ENCODE measurements at regions not wholly inside any gene's neighbourhood (a gene's known extent, or its start where the extent isn't known, plus 50 kb on each side); places are given as distances from the start of the nearest gene placed in this dataset.
"Not testable (repeated sequence)": the region's sequence is repeated elsewhere in the genome, so short reads cannot be mapped to it uniquely, and the experiment has no call there.

DNA sequence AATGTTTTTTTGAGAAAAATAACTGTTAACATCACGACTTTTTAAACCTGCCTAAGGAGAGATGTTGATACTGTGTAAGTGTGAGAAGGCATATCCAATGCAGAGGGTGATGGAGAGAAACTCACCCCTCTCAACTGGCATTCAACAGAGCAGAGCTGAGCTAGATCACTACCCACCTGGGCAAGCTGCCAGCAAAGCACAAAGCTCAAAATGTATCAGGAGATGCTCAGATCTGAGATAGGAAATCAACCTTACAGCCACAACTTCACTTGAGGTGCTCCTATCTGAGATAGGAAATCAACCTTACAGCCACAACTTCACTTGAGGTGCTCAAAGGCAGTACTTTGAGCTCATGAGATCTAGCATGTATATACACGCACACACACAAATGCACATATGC is 151.5 kb upstream of the PDE1C start:
- no peak for DNase-seq

DNA sequence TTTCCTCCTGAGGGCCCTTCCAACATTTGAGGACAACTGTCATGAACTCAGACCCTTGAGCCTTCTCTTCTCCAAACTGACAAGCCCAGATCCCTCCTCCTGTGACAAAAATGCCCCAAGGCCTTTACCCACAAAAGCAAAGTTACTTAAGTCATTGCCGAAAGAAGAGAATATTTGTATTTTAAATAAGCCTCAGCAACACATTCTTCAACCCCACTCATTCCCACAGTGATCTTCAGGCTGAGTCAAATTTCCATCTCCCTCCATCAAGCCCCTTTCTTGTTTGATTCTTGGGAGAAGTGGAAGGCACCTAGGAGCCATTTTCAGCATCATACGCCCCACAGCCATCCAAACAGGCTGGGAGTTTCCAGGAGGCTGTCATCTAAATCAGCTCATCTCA is 150.8 kb upstream of the PDE1C start:
- DNase-seq, result no peak

DNA sequence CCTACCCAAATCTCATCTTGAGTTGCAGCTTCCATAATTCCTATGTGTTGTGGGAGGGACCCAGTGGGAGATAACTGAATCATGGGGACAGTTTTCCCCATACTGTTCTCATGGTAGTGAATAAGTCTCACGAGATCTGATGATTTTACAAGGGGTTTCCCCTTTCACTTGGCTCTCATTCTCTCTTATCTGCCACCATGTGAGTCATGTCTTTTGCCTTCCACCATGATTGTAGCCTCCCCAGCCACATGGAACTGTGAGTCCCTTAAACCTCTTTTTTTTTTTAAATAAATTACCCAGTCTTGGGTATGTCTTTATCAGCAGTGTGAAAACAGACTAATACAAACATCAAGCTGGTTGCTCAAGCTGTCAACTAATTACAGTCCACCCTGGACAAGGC is 149.6 kb upstream of the PDE1C start:
- not testable (repeated sequence) for DNase-seq

DNA sequence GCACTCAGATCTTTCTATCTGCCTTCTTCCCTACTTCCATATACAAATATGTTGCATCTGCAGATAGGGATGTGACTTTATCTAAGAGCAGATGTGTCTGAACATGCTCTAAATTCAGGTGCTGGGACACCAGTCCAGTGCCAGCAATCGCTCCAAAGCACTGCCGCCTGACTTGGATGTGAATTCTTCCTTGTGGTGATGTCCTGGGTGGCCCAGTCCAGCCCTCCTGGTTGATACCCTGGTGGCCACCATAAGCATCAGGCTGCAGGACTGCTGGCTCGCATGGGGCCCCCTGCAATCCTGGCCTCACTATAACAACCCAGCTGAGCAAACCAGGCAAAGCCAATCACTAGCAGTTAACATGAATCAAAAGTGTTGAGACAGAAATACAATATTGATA is 149.2 kb upstream of the PDE1C start:
- no peak for DNase-seq

DNA sequence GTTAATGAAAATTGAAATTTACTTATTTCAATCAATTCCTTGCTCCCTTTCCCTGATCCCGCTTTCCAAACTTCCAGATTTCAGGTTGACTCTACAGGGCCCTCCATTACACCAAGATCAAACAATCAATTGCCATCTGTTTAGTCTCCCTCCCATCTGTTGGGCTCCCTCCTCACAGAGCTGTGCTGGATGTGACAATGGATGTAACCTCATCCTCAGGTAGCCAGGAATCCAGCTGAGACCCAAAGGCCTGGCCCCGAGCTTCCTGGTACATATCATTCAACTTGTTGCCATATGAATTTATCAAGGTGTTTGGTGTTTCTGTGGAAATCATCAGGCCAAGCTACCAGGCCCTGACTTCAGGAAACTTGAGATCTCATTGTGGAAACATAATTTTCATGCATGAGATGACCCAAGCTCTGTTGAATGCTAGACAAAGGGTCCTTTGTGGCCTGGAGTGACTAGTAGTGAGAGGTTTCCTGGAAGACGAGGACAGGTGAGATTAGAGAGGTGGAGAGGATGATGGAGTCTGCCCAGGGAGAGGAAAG is 148.6 kb upstream of the PDE1C start:
- no peak for DNase-seq

DNA sequence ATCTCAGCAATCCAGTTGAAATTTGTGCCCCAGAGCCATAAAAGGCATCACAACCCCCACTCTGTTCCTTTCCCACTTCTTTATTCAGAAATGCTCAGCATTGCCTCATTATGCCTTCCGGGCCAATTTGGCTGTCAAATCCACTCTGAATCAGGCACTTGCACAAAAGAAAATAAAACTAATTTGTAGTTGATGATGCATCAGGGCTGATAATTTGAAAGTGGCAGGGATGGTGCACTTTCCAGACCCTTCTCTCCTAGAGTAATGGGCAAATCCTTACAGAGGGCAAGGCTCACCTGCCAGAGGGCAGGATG is 147.9 kb upstream of the PDE1C start:
- DNase-seq, result no peak

DNA sequence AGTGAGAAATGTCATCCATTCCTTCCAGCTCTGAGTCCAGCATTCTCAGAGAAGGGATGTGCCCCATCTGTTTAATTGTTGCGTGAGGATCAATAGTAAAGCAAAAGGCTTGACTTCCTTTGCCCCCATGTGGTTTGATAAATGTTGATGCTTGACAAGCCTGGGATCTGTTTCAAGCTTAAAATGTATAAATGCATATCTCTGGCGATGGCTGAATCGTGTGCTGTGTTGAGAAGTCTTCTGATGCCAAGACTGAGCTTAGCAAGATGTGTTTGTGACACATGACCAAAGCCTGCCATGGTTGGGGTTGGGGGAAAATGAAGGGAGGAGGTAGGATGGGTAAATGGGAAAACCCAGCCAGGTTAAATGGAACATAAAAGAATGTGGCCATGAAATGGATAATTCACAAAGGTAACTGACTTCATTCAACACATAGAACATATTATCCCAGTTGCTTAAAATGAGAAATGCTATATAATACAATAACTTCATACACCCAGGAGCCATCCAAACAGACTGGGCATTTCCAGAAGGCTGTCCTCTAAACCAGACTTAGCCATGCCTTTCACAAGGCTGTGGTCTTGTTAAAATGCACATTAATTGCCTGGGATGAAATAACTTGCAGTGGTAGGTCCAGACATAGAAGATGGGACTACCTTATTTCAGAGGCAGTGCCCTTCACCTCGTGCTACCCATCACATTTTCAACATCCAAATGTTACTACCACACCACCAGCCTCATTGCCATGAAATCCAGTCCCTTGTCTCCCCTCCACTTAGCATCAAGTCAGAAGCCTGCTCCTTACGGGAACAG is 147.3 kb upstream of the PDE1C start:
- DNase-seq, result no peak

DNA sequence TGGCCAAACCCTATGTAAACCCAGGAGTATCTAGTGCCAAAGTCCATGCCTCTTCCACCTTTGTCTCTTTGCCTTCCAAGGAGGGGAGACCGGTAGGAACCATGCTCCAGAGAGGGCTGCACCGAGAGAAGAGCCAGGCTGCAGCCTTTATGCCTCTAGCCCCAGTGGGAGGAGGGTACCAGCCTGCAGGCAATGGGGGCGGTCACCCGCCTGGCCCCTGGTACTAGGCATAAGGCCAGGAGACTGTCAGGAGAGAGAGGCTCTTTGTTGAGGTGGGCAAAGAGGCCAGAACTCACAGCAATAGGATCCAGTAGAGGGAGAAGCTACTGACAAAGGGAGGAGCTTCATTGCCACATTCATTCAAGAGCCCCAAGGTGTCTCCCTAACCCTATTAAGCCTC is 146.6 kb upstream of the PDE1C start:
- no peak for DNase-seq

DNA sequence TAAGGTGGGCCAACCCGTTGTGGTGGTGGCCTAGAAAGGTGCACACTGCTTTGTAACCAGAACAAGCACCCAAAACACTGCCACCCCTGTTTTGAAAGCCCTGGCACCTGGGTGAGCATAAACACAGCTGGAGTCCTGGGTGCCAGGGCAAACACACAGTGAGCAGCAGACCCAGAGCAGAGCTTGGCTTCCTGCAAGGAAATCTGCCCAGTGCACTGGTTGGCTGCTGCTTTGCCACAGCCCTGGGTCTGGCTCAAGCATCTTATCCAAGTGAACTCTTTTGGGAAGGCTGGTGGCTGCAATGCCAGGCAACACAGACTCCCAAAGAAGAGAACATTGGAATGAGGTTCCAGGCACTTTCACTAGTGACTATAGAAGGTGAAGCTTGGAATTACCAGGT is 145.5 kb upstream of the PDE1C start:
- no peak for DNase-seq

DNA sequence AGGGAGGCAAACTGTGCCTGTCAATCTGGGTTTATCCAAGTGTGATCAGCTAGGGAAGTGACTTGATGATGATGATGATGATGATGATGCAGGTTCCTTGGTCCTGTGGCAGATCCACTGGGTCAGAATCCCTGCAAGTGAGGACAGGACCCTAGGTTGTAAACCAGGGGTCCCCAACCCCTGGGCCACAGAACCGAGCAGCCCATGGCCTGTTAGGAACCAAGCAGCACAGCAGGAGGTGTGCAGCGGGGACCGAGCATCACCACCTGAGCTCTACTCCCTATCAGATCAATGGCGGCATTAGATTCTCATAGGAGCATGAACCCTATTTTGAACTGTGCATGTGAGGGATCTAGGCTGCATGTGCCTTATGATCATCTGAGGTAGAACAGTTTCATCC is 144.7 kb upstream of the PDE1C start:
- no peak for DNase-seq

DNA sequence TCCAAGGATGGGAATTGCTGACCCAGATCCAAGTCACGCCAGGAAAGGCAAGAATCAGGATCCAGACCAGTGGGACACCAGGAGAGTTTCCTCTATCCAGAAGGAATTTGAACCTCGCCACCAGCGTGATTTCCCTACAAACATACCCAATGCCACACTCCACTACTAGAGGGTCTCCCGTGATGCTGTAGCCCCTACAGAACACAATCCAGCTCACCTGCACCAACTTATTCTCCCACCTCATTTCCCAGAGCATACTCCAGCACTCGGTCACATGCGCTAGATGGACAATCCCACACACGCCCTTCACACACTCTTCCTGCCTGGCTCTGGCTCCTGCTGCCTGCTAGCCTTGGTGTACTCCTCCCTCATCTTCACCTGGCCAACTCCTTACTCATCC is 142.1 kb upstream of the PDE1C start:
- no peak for DNase-seq

DNA sequence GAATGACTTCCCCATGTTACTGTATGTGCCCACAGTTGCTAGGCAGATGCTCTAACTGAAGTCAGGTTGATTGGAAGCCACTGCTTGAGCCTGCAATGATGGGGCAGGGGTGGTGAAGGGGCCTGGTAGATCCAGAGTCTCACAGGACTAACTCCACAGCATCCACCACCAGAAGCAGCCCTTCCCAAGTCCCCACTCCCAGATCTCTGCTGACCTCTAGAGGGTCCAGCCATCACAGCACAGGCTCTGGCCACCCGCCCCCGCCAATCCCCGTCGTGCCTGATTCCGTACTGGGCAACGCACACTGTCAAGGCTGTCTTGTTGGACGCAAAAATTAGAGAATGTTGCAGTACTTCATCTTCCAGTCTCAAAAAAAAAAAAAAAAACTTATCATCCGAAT is 136.8 kb upstream of the PDE1C start:
- DNase-seq, result no peak

DNA sequence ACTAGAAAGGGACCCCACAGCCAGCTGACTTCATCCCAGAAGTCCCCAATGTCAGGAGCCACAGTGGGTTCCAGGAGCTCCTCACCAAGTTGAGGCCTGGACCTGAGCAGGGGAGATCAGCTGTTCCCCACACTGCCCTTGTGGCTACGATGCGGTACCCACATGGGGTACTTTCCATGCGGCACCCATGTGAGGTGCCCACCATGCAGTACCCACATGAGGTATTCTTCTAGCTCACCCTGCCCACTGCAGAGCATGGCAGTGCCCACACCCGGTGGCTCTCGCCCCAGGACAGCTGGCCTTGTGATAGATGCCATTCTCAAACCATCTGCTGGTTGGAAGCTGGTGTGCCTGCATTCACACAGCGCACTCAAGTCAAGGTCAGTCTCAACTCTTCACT is 136.3 kb upstream of the PDE1C start:
- no peak for DNase-seq

DNA sequence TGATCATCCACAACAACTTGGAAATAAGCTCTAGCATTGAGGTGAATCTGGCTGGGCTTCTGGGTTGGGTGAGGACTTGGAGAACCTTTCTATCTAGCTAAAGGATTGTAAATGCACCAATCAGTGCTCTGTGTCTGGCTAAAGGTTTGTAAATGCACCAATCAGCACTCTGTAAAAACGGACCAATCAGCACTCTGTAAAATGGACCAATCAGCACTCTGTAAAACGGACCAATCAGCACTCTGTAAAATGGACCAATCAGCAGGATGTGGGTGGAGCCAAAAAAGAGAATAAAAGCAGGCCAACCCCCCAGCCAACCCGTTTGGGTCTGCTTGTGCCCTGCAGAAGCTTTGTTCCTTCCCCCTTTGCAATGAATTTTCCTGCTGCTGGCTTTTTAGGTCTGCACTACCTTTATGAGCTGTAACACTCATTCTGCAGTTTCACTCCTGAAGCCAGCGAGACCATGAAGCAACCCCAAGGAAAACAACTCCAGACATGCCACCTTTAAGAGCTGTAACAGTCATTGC is 135.2 kb upstream of the PDE1C start:
- DNase-seq, result not testable (repeated sequence)

DNA sequence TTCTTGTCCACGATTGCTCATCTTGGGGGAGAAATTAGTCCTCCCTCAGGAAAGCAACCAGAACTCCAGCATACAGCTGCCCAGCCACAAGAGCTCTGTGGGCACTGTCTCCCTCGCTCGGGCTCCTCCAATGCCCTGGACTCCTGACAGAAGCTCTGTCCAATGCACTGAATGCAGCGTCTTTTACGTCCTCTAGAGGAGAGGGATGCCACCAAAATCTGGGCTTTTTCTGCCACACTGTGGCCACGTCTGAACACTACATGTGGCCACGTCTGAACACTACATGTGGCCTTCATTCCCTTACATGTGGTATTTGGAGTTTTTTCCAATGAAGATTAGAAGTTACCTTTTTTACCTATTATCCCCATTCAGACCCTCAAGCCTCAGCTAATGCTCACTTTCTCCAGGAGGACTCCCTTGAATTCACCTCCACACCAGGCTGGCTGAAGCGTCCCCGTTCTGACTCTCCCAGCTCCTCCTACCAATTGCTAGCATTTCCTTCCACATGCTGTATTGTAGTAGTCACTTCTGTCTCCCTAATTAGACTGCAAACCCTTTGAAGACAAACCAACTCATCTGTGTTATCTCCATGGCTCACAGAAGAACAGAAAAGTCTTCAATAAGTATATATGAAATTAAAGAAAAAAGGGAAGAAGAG is 134.3 kb upstream of the PDE1C start:
- no peak for DNase-seq

DNA sequence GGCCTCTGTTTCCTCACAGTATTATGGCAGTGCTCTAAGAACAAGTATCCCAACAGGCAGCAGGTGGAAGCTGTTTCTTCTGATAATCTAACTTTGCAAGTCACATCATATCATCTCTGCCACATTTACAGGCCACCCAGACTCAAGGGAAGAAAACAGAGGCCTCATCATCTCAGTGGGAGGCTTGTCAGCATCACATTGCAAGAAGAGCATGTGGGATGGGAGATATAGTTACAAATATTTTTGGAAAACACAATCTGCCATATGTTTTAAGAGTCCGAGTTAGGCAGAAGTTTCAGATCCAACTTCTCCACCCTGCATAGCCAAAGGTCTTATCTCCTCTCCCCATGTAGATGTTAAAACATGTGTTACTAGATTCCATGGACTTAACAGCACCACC is 130.4 kb upstream of the PDE1C start:
- DNase-seq, result no peak

DNA sequence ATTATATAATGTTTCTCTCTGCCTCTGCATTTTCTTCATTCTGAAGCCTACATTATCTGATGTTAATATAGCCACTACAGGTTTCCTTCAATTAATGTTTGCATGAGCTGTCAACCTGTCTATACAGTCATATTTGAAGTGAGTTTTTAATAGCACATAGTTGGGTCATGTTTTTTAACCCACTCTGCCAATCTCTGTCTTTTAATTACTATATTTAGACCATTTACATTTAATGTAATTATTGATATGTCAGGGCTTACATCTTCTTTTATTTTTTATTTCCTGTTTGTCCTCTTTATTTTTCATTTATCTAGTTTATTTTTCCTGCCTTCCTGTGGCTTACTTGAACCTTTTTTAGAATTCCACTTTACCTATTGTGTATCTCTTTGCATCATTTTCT is 124.3 kb upstream of the PDE1C start:
- no peak for DNase-seq

DNA sequence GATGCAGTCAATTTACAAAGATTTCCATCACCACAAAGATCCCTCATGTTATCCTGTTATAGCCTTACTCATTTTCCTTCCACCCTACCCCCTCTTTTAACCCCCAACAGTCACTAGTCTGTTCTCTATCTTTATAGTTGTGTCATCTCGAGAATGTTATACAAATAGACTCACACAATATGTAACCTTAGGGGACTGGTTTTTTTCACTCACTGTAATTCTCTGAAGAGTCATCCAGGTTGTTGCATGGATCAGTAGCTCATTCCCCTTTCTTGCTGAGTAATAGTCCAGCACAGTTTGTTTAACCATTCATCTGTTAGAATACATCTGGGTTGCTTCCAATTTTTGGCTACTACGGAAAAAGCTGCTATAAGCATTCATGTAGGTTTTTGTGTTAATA is 121.1 kb upstream of the PDE1C start:
- DNase-seq, result no peak

DNA sequence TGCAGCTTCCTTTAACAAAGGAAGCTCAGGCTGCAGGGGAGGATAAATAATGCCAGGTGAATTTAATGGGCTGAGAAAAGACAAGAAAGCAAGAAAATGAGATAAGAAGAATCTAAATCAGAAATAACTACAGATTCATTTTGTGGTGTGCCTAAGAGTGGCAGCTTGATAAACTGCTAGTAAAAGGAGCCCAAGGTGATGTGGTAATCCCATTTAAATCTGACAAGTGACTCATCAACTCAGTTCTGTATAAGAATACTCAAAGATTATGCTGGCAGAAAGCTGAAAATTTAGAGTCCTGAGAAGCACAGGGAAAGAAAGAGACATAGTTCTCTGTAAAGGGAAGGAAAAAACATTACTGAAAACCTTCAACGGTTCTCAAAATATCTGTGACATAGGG is 109.4 kb upstream of the PDE1C start:
- DNase-seq, result no peak

DNA sequence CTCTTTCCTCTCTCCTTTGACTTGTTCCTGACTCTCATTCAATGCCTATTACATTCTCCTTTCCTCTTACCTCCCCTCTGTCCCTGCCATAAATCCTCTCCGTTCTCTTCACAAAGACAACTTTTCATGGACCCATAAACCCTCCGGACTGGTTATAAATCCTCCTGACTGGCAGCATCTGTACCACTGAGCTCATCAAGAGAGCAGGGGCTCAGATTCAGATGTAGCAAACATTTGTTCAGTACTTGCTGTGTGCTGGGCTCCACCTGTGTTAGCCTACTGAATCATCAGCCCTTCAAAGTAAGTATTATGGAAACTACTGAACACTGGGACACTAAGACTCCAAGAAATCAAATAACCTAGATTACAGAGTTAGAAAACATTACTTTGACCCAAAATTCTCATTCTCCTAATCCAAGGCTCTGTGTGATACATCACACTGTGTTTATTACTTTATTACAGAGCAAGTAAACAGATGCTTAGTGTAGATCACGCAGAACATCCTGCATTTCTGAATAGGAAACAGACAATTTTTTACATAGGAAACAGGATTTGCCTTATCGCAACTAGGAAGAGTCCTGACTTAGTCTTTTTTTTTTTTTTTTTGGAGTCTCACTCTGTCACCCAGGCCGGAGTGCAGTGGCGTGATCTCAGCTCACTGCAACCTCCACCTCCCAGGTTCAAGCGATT is 108.6 kb upstream of the PDE1C start:
- no peak for DNase-seq

DNA sequence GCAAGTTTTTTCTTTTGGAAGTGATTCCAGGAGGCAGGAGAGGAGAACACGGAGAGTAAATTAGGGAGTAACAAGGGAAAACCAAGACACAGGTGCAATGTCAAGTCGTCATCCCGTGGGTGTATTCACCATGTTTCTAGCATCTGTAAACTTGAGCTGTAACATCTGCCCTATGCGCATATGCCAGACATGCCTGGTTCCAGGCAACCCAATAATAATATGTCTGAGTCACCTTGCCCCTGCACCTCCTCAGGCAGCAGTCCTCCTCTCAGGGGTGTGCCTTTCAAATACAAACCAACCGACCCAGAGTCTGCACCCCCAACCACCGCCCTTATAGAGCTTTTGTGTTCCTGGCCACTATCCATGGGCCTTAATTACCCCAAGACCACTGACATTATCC is 107.0 kb upstream of the PDE1C start:
- no peak for DNase-seq

DNA sequence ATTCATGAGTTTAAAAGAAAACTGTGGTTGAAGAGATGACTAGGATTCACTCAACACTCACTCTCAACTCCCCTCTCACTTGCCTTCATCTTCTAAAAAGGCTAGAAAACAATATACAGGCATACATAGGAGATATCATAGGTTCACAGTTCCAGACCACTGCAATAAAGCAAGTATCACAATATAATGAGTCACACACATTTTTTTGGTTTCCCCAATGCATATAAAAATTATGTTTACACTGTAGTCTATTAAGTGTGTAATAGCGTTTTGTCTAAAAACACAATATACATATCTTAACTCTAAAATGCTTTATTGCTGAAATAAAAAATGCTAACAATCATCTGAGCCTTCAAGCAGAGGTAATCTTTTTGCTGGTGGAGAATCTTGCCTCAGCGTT is 104.9 kb upstream of the PDE1C start:
- DNase-seq, result no peak

DNA sequence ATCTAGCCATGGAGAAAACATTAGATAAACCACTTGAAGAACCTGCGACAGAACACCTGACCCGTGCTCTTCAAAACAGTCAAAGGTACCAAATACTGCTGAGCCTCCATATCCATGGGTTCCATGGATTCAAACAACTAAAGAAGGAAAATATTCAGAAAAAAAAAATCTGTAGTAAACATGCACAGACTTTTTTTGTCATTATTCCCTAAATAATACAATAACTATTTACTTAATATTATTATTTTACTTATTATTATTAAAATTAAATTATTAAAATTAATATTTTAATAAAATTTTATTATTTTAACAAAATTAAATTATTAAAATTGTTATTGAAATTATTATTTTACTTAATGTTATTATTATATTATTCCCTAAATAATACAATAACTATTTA is 101.0 kb upstream of the PDE1C start:
- DNase-seq, result no peak

DNA sequence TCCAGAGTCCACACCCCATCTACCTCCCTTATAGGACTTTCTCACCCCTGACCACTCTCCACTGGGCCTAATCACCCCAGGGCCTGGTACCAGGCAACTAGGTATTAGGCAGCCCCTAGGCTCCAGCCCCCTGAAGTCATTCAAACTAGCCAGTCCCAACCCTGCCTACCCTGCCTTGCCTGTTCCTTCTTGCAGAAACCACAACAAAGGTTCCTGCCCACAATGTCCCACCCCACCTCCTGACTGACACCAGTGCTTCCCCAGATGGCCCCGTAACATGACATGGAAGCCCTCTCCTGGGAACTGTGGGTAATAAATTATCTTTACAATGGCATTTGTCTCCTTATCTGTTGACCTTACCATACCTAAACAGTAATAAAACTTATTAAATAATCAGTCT is 100.6 kb upstream of the PDE1C start:
- DNase-seq, result no peak

Measured in activated naive CD4-positive, alpha-beta T cell (primary cell).